Gastrocnemius medialis (tissue), 4 donors: ENCODE measurements at regions not wholly inside any gene's neighbourhood (a gene's known extent, or its start where the extent isn't known, plus 50 kb on each side); places are given as distances from the start of the nearest gene placed in this dataset.

Experiments
- ATAC-seq, 2 donors: fragments of 150-250 bp; one replicate each; pipeline ENCODE4 v1.9.1; 2016
- DNase-seq, 2 donors: peaks; one replicate each; pipeline ENCODE4 v3.0.0-alpha.2; 2019
- H3K27ac ChIP-seq, 4 donors: fragments of 200-600 bp; sonication (generic); 1 replicate in 1 of 4; 2 replicates in 3 of 4; pipeline ENCODE4 v1.5.1; 2016 to 2018; ENCODE audit warnings: mild to moderate bottlenecking in 2 of 4, moderate library complexity in 1 of 4
- H3K27me3 ChIP-seq, 3 donors: fragments of 200-600 bp; sonication (generic) in 2 of 3; 1 replicate in 1 of 3; 2 replicates in 2 of 3; pipeline versions ENCODE4 v1.5.1 to v1.6.0; 2016 to 2019; ENCODE audit warnings: mild to moderate bottlenecking in 1 of 3, moderate library complexity in 1 of 3
- H3K36me3 ChIP-seq, 2 donors: fragments of 200-600 bp; sonication (generic) in 1 of 2; one replicate each; pipeline ENCODE4 v1.5.1; 2017 to 2018
- H3K4me1 ChIP-seq, 2 donors: fragments of 200-600 bp; sonication (generic) in 1 of 2; one replicate each; pipeline ENCODE4 v1.5.1; 2016 to 2017; ENCODE audit warnings: mild to moderate bottlenecking in 2 of 2
- H3K4me3 ChIP-seq, 4 donors: fragments of 200-600 bp; sonication (generic) in 3 of 4; 1 replicate in 1 of 4; 2 replicates in 3 of 4; pipeline ENCODE4 v1.5.1; 2016 to 2019; ENCODE audit warnings: mild to moderate bottlenecking in 2 of 4
- H3K9me3 ChIP-seq, 3 donors: fragments of 200-600 bp; sonication (generic) in 2 of 3; 1 replicate in 1 of 3; 2 replicates in 2 of 3; pipeline ENCODE4 v1.5.1; 2016 to 2019
- CTCF ChIP-seq, 5 experiments: fragments of 450-650 bp in 3 of 5; fragments of 200-600 bp in 2 of 5; sonication (generic) in 2 of 5; IDR thresholded peaks in 4 of 5; conservative IDR thresholded peaks in 1 of 5; 1 replicate in 4 of 5; 2 replicates in 1 of 5; pipeline ENCODE4 v1.5.1; 2016 to 2019; ENCODE audit warnings: antibody characterized with exemption in 5 of 5, mild to moderate bottlenecking in 3 of 5, moderate library complexity in 3 of 5
- POLR2A ChIP-seq, 2 donors: fragments of 450-650 bp; IDR thresholded peaks; one replicate each; pipeline ENCODE4 v1.6.1; 2017; ENCODE audit warnings: antibody characterized with exemption in 2 of 2, mild to moderate bottlenecking in 2 of 2, moderate library complexity in 2 of 2
- in situ Hi-C, 4 donors: fragments of 200-750 bp; cut with MboI; loops; one replicate each; pipeline versions ENCODE4 v1.15.0 to v1.8.0; 2017; ENCODE audit warnings: low sequenced_read_pairs in 4 of 4
- intact Hi-C: fragments of 100-400 bp; cut with DNase I; formaldehyde crosslinking; loops from one replicate; pipeline ENCODE4 v1.15.1; 2023; ENCODE audit warnings: low total_unique reads

GRCh38 chr5:5625491-5625890 lies 203.0 kb downstream of the ICE1 start:
- intact Hi-C loops (no loop called here), in situ Hi-C loops (no loop called here)
- H3K4me3 ChIP-seq, result no peak overlapping the region
- no peak for TF ChIP-seq POLR2A (IDR thresholded peaks at IDR 0.05)
- no peak for TF ChIP-seq CTCF (IDR thresholded peaks at IDR 0.05 in 4 of 5, conservative IDR thresholded peaks at IDR 0.05 in 1 of 5)
- H3K36me3 ChIP-seq, result no peaks in the 10 kb centered on the region
- H3K9me3 ChIP-seq, result peaks cover 0 to 7% (median 0%) of the 10 kb centered on the region in 3 donors
- H3K27me3 ChIP-seq, result no peaks in the 10 kb centered on the region
- H3K4me1 ChIP-seq, result no peaks in the 10 kb centered on the region
- H3K27ac ChIP-seq, result no peak overlapping the region
- DNase-seq (no peak), ATAC-seq (no peak)

- DNase-seq, result no peak
- Histone ChIP-seq H3K4me3 (no peak overlapping the region), H3K36me3 (no peaks in the 10 kb centered on the region), H3K27ac (no peak overlapping the region), H3K9me3 (peaks cover 0 to 7% (median 0%) of the 10 kb centered on the region in 3 donors), H3K4me1 (no peaks in the 10 kb centered on the region), H3K27me3 (no peaks in the 10 kb centered on the region)
- in situ Hi-C loops (no loop called here), intact Hi-C loops (no loop called here)
- ATAC-seq, result no peak
- TF ChIP-seq CTCF (IDR thresholded peaks at IDR 0.05 in 4 of 5, conservative IDR thresholded peaks at IDR 0.05 in 1 of 5) (no peak), POLR2A (IDR thresholded peaks at IDR 0.05) (no peak)
Observed at GRCh38 chr5:5623397-5623796, 200.9 kb downstream of the ICE1 start.

GRCh38 chr5:5622806-5623205 lies 200.3 kb downstream of the ICE1 start:
- no peak overlapping the region for H3K27ac ChIP-seq
- H3K4me3 ChIP-seq, result no peak overlapping the region
- no peaks in the 10 kb centered on the region for H3K4me1 ChIP-seq
- H3K27me3 ChIP-seq, result no peaks in the 10 kb centered on the region
- TF ChIP-seq POLR2A (IDR thresholded peaks at IDR 0.05), result no peak
- no peak for TF ChIP-seq CTCF (IDR thresholded peaks at IDR 0.05 in 4 of 5, conservative IDR thresholded peaks at IDR 0.05 in 1 of 5)
- H3K9me3 ChIP-seq, result peaks cover 0 to 7% (median 0%) of the 10 kb centered on the region in 3 donors
- intact Hi-C loops (no loop called here), in situ Hi-C loops (no loop called here)
- no peaks in the 10 kb centered on the region for H3K36me3 ChIP-seq
- DNase-seq (no peak), ATAC-seq (no peak)

GRCh38 chr5:5619546-5619945 lies 197.1 kb downstream of the ICE1 start:
- Histone ChIP-seq H3K4me1 (no peaks in the 10 kb centered on the region), H3K4me3 (no peak overlapping the region), H3K9me3 (peaks cover 0 to 7% (median 0%) of the 10 kb centered on the region in 3 donors), H3K36me3 (no peaks in the 10 kb centered on the region), H3K27me3 (no peaks in the 10 kb centered on the region), H3K27ac (no peak overlapping the region)
- TF ChIP-seq CTCF (IDR thresholded peaks at IDR 0.05 in 4 of 5, conservative IDR thresholded peaks at IDR 0.05 in 1 of 5) (no peak), POLR2A (IDR thresholded peaks at IDR 0.05) (no peak)
- intact Hi-C loops (no loop called here), in situ Hi-C loops (no loop called here)
- DNase-seq (no peak), ATAC-seq (no peak)

- no peak overlapping the region for H3K27ac ChIP-seq
- intact Hi-C loops (no loop called here), in situ Hi-C loops (no loop called here)
- DNase-seq (no peak), ATAC-seq (no peak)
- H3K27me3 ChIP-seq, result no peaks in the 10 kb centered on the region
- no peak overlapping the region for H3K4me3 ChIP-seq
- no peaks in the 10 kb centered on the region for H3K9me3 ChIP-seq
- no peaks in the 10 kb centered on the region for H3K36me3 ChIP-seq
- TF ChIP-seq CTCF (IDR thresholded peaks at IDR 0.05 in 4 of 5, conservative IDR thresholded peaks at IDR 0.05 in 1 of 5) (no peak), POLR2A (IDR thresholded peaks at IDR 0.05) (no peak)
- no peaks in the 10 kb centered on the region for H3K4me1 ChIP-seq
Observed at GRCh38 chr5:5617024-5617423, 194.5 kb downstream of the ICE1 start.
